Adrenal gland (tissue), 5 donors: ENCODE measurements at regions not wholly inside any gene's neighbourhood (a gene's known extent, or its start where the extent isn't known, plus 50 kb on each side); places are given as distances from the start of the nearest gene placed in this dataset.

Experiments
- CTCF ChIP-seq, 6 experiments: fragments of 450-650 bp in 4 of 6; fragments of 200-600 bp in 2 of 6; sonication (generic) in 1 of 6; IDR thresholded peaks; 1 replicate in 5 of 6; 2 replicates in 1 of 6; pipeline versions ENCODE4 v1.5.1 to v1.8.0; 2016 to 2021; ENCODE audit warnings: antibody characterized with exemption in 6 of 6, mild to moderate bottlenecking in 2 of 6, moderate library complexity in 1 of 6
- POLR2A ChIP-seq, 2 donors: fragments of 450-650 bp; IDR thresholded peaks; one replicate each; pipeline ENCODE4 v1.6.1; 2017; ENCODE audit warnings: antibody characterized with exemption in 2 of 2, mild to moderate bottlenecking in 2 of 2, moderate library complexity in 1 of 2
- donor health status: DM: no; HTN: no; CAD: no.

- no peak for TF ChIP-seq CTCF (IDR thresholded peaks at IDR 0.05)
- TF ChIP-seq POLR2A (IDR thresholded peaks at IDR 0.05), result no peak
Observed at GRCh38 chr9:3080951-3081350, 237.1 kb upstream of the PUM3 start.
